ENCODE measurements at regions not wholly inside any gene's neighbourhood (a gene's known extent, or its start where the extent isn't known, plus 50 kb on each side); places are given as distances from the start of the nearest gene placed in this dataset.

GRCh38 chr6:170018936-170019817 lies 267.8 kb downstream of the ERMARD start (continued):
- TF ChIP-seq USF2 (IDR thresholded peaks at IDR 0.05; ENCODE audit: borderline replicate concordance, low read depth, low read length) = no peak

- TF ChIP-seq RXRA (IDR thresholded peaks at IDR 0.05; ENCODE audit: borderline replicate concordance, low read depth) (no peak), IRF3 (IDR thresholded peaks at IDR 0.05; ENCODE audit: low read depth, low read length) (no peak), RFX5 (IDR thresholded peaks at IDR 0.05; ENCODE audit: low read length) (no peak), YY1 (IDR thresholded peaks at IDR 0.05; ENCODE audit: low read depth) (no peak)
- CTCF ChIA-PET = no interaction called here
Observed at GRCh38 chr6:170018422-170018935, 267.1 kb downstream of the ERMARD start.

GRCh38 chr6:170017603-170018320 lies 266.3 kb downstream of the ERMARD start:
- Histone ChIP-seq H3K79me2 (ENCODE audit: insufficient read depth) (no peaks in the 10 kb centered on the region), H3K9me3 (no peaks in the 10 kb centered on the region), H4K20me1 (ENCODE audit: insufficient read depth) (no peaks in the 10 kb centered on the region), H3K9ac (no peak overlapping the region), H3K4me1 (ENCODE audit: control insufficient read depth in 1 of 2, insufficient read depth in 2 of 2, low read depth in 1 of 2, low read length in 1 of 2) (no peaks in the 10 kb centered on the region), H3K27me3 (ENCODE audit: insufficient read depth) (no peaks in the 10 kb centered on the region), H3K27ac (ENCODE audit: low read depth in 2 of 2, low read length in 1 of 2) (no peak overlapping the region), H3F3A (replicated peaks; ENCODE audit: insufficient read depth) (no peaks in the 10 kb centered on the region), H3K36me3 (replicated peaks in 1 of 2; ENCODE audit: control insufficient read depth in 1 of 2, insufficient read depth in 2 of 2, low read length in 1 of 2) (no peaks in the 10 kb centered on the region), H2AFZ (ENCODE audit: low read depth) (no peak overlapping the region), H3K9me2 (no peaks in the 10 kb centered on the region), H3K4me3 (ENCODE audit: low read depth in 2 of 2, low read length in 1 of 2) (no peak overlapping the region), H3K4me2 (no peak overlapping the region)
- POLR2A ChIA-PET = no interaction called here
- WGBS (ENCODE audit: low lambda C conversion rate) = 63% methylated on average over 11 of the region's 11 CpGs
- TF ChIP-seq EZH2phosphoT487 (IDR thresholded peaks at IDR 0.05; ENCODE audit: borderline replicate concordance, low read depth) (no peak), RCOR1 (IDR thresholded peaks at IDR 0.05; ENCODE audit: low read length) (no peak), MXI1 (IDR thresholded peaks at IDR 0.05; ENCODE audit: low read depth, low read length) (no peak)
- DNase-seq = no peak
- CTCF ChIA-PET = interaction anchor here (0.7 to 0.9 kb wide), 2 partner anchors 10 to 223 kb away, joined by 3 to 4 read pairs; no protein-coding TSS in a partner anchor

More at GRCh38 chr6:170018422-170018935, 267.1 kb downstream of the ERMARD start:
- Histone ChIP-seq H3K27me3 (ENCODE audit: insufficient read depth) (no peaks in the 10 kb centered on the region), H3K36me3 (replicated peaks in 1 of 2; ENCODE audit: control insufficient read depth in 1 of 2, insufficient read depth in 2 of 2, low read length in 1 of 2) (no peaks in the 10 kb centered on the region), H3K4me1 (ENCODE audit: control insufficient read depth in 1 of 2, insufficient read depth in 2 of 2, low read depth in 1 of 2, low read length in 1 of 2) (no peaks in the 10 kb centered on the region), H2AFZ (ENCODE audit: low read depth) (no peak overlapping the region), H4K20me1 (ENCODE audit: insufficient read depth) (no peaks in the 10 kb centered on the region), H3K9me3 (no peaks in the 10 kb centered on the region), H3K4me3 (ENCODE audit: low read depth in 2 of 2, low read length in 1 of 2) (no peak overlapping the region), H3K79me2 (ENCODE audit: insufficient read depth) (no peaks in the 10 kb centered on the region), H3F3A (replicated peaks; ENCODE audit: insufficient read depth) (no peaks in the 10 kb centered on the region), H3K9me2 (no peaks in the 10 kb centered on the region), H3K27ac (ENCODE audit: low read depth in 2 of 2, low read length in 1 of 2) (no peak overlapping the region), H3K9ac (no peak overlapping the region), H3K4me2 (no peak overlapping the region)
- 47% methylated on average over 12 of the region's 12 CpGs for WGBS (ENCODE audit: low lambda C conversion rate)
- POLR2A ChIA-PET = no interaction called here
- DNase-seq = no peak

Measured in SK-N-SH (cell line).